Endothelial cell of umbilical vein (primary cell): ENCODE measurements at regions not wholly inside any gene's neighbourhood (a gene's known extent, or its start where the extent isn't known, plus 50 kb on each side); places are given as distances from the start of the nearest gene placed in this dataset.

Experiments used
- CTCF ChIP-seq, 2 donors: IDR thresholded peaks; 1 replicate in 1 of 2; 2 replicates in 1 of 2; pipeline ENCODE4 v1.5.1; 2011; ENCODE audit warnings: low read length in 2 of 2, mild to moderate bottlenecking in 2 of 2, moderate library complexity in 2 of 2, control low read depth in 1 of 2, inconsistent platforms in 1 of 2, low read depth in 1 of 2; ENCODE audit not compliant: insufficient read depth in 1 of 2; ENCODE audit errors: extremely low read depth in 1 of 2
- EZH2 ChIP-seq: IDR thresholded peaks from 2 replicates; pipeline ENCODE4 v1.6.1; 2012; ENCODE audit warnings: borderline replicate concordance, low read depth, mild to moderate bottlenecking, moderate library complexity, low read length, inconsistent platforms; ENCODE audit not compliant: severe bottlenecking
- GATA2 ChIP-seq: IDR thresholded peaks from 2 replicates; pipeline ENCODE4 v1.7.0; 2011; ENCODE audit warnings: low read depth, mild to moderate bottlenecking, moderate library complexity, mixed read lengths, low read length; ENCODE audit not compliant: insufficient read length, insufficient read depth
- MAX ChIP-seq: IDR thresholded peaks from 2 replicates; pipeline ENCODE4 v1.6.1; 2011; ENCODE audit not compliant: insufficient read depth, insufficient read length
- MYC ChIP-seq: IDR thresholded peaks from one replicate; pipeline ENCODE4 v1.6.1; 2011; ENCODE audit warnings: mild to moderate bottlenecking, low read depth, low read length
- POLR2A ChIP-seq: IDR thresholded peaks from 2 replicates; pipeline ENCODE4 v1.6.1; 2012; ENCODE audit warnings: low read depth, mild to moderate bottlenecking, control low read depth, low read length
- POLR2AphosphoS5 ChIP-seq: IDR thresholded peaks from 2 replicates; pipeline ENCODE4 v1.6.1; 2012; ENCODE audit warnings: low read depth, mild to moderate bottlenecking, control low read depth, low read length, moderate library complexity; ENCODE audit not compliant: insufficient read depth

GRCh38 chr1:208910161-208910560 lies 666.0 kb upstream of the PLXNA2 start:
- TF ChIP-seq CTCF (IDR thresholded peaks at IDR 0.05; ENCODE audit: extremely low read depth in 1 of 2, insufficient read depth in 1 of 2, low read depth in 1 of 2, low read length in 2 of 2): no peak
- no peak for TF ChIP-seq POLR2A
- TF ChIP-seq EZH2: no peak
- TF ChIP-seq POLR2AphosphoS5: no peak
- TF ChIP-seq MAX: no peak
- no peak for TF ChIP-seq GATA2
- TF ChIP-seq MYC: no peak
